HG03175 (cell line): ENCODE measurements at regions not wholly inside any gene's neighbourhood (a gene's known extent, or its start where the extent isn't known, plus 50 kb on each side); places are given as distances from the start of the nearest gene placed in this dataset.

Experiments
- ATAC-seq: cut with Tn5 transposase; IDR thresholded peaks from one replicate; pipeline ENCODE4 v1.9.1; 2021; ENCODE audit warnings: mild to moderate bottlenecking, moderate library complexity; ENCODE audit not compliant: unreplicated experiment

GRCh38 chr10:113457408-113457807 lies 95.4 kb upstream of the HABP2 start:
- ATAC-seq: no peak

- ATAC-seq: no peak
Observed at GRCh38 chr10:113458451-113458850, 94.4 kb upstream of the HABP2 start.

GRCh38 chr10:113458944-113459343 lies 93.9 kb upstream of the HABP2 start:
- no peak for ATAC-seq

- no peak for ATAC-seq
Observed at GRCh38 chr10:113459626-113460280, 93.1 kb upstream of the HABP2 start.

- no peak for ATAC-seq
Observed at GRCh38 chr10:113463083-113463482, 89.8 kb upstream of the HABP2 start.

- no peak for ATAC-seq
Observed at GRCh38 chr10:113463777-113464176, 89.1 kb upstream of the HABP2 start.

GRCh38 chr10:113469796-113470195 lies 83.1 kb upstream of the HABP2 start:
- ATAC-seq: no peak

GRCh38 chr10:113470372-113471240 lies 82.2 kb upstream of the HABP2 start:
- no peak for ATAC-seq

GRCh38 chr10:113471241-113471996 lies 81.4 kb upstream of the HABP2 start:
- ATAC-seq: no peak

- no peak for ATAC-seq
Observed at GRCh38 chr10:113473011-113473410, 79.8 kb upstream of the HABP2 start.

GRCh38 chr10:113473851-113474250 lies 79.0 kb upstream of the HABP2 start:
- ATAC-seq: no peak

GRCh38 chr10:113474752-113475151 lies 78.1 kb upstream of the HABP2 start:
- no peak for ATAC-seq

GRCh38 chr10:113475381-113475807 lies 77.5 kb upstream of the HABP2 start:
- ATAC-seq: no peak

GRCh38 chr10:113476191-113476590 lies 76.7 kb upstream of the HABP2 start:
- ATAC-seq: no peak

GRCh38 chr10:113476673-113477072 lies 76.2 kb upstream of the HABP2 start:
- no peak for ATAC-seq

GRCh38 chr10:113477451-113477850 lies 75.4 kb upstream of the HABP2 start:
- no peak for ATAC-seq

- no peak for ATAC-seq
Observed at GRCh38 chr10:113479346-113480080, 73.3 kb upstream of the HABP2 start.

- ATAC-seq: no peak
Observed at GRCh38 chr10:113480081-113480360, 72.8 kb upstream of the HABP2 start.

GRCh38 chr10:113480851-113481502 lies 71.9 kb upstream of the HABP2 start:
- no peak for ATAC-seq

- ATAC-seq: no peak
Observed at GRCh38 chr10:113484487-113484886, 68.4 kb upstream of the HABP2 start.

- no peak for ATAC-seq
Observed at GRCh38 chr10:113485736-113486135, 67.1 kb upstream of the HABP2 start.
